Transverse colon (tissue), 4 donors: ENCODE measurements at regions not wholly inside any gene's neighbourhood (a gene's known extent, or its start where the extent isn't known, plus 50 kb on each side); places are given as distances from the start of the nearest gene placed in this dataset.

Source experiments
- CTCF ChIP-seq, 5 experiments: fragments of 200-600 bp in 3 of 5; fragments of 450-650 bp in 2 of 5; sonication (generic) in 3 of 5; IDR thresholded peaks; 1 replicate in 2 of 5; 2 replicates in 3 of 5; pipeline ENCODE4 v1.5.1; 2016 to 2017; ENCODE audit warnings: antibody characterized with exemption in 5 of 5, inconsistent platforms in 3 of 5, mild to moderate bottlenecking in 2 of 5, moderate library complexity in 1 of 5
- POLR2AphosphoS5 ChIP-seq, 3 donors: sonication (generic); formaldehyde crosslinking; IDR thresholded peaks; one replicate each; pipeline ENCODE4 v1.6.1; 2016; ENCODE audit warnings: antibody characterized with exemption in 3 of 3

GRCh38 chr7:137086896-137087295, 218.4 kb downstream of the CHRM2 start:
- TF ChIP-seq CTCF (IDR thresholded peaks at IDR 0.05) (no peak), POLR2AphosphoS5 (IDR thresholded peaks at IDR 0.05) (no peak)
